BJ (cell line): ENCODE measurements at regions not wholly inside any gene's neighbourhood (a gene's known extent, or its start where the extent isn't known, plus 50 kb on each side); places are given as distances from the start of the nearest gene placed in this dataset.

Experiments used
- CTCF ChIA-PET: fragments of 350-600 bp; formaldehyde crosslinking; extraction: SDS; loops from one replicate; lab custom pipeline; 2021; ENCODE audit warnings: antibody characterized with exemption, inconsistent platforms; lab: Yijun Ruan, JAX
- POLR2A ChIA-PET: fragments of 300-600 bp; sonication (Branson Sonifier 250); formaldehyde crosslinking; extraction: SDS; loops from one replicate; lab custom pipeline; 2021; ENCODE audit warnings: antibody characterized with exemption; lab: Charles Lee
- DNase-seq: peaks from one replicate; pipeline ENCODE4 v3.0.0-alpha.2; 2011; ENCODE audit warnings: low read depth
- H3K27me3 ChIP-seq: 2 replicates; pipeline ENCODE4 v1.6.0; 2011; ENCODE audit warnings: low read length; ENCODE audit not compliant: control insufficient read depth, insufficient read depth
- H3K36me3 ChIP-seq: 2 replicates; pipeline ENCODE4 v1.5.1; 2011; ENCODE audit warnings: low read length; ENCODE audit not compliant: control insufficient read depth, insufficient read depth
- H3K4me3 ChIP-seq: 2 replicates; pipeline ENCODE4 v1.5.1; 2011; ENCODE audit warnings: low read depth, mild to moderate bottlenecking, control low read depth, low read length
- TF ChIP-seq, protein P1 (sequence below): IDR thresholded peaks from 2 replicates; pipeline ENCODE4 v1.5.1; 2011; ENCODE audit warnings: low read depth, mild to moderate bottlenecking, control low read depth, inconsistent platforms, low read length, moderate library complexity; ENCODE audit not compliant: insufficient read depth

DNA sequence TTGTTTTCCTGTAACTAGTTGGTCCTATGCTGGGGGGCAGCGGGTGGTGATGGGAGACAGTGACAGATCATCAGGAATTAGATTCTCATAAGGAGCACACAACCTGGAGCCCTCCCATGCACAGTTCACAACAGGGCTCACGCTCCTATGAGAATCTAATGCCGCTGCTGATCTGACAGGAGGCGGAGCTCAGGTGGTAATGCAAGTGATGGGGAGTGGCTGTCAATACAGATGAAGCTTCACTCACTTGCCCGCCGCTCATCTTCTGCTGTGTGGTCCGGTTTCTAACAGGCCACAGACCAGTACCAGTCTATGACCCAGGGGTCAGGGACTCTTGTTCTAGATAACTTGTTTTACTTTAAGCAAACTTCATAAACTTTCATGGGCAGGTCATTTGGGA, 205.3 kb upstream of the SLC14A2 start:
- CTCF ChIA-PET, result no interaction called here
- no peaks in the 10 kb centered on the region; the same call in 1 of the 2 replicates for H3K27me3 ChIP-seq
- H3K36me3 ChIP-seq, result no peaks in the 10 kb centered on the region
- POLR2A ChIA-PET, result no interaction called here
- H3K4me3 ChIP-seq, result no peak overlapping the region
- DNase-seq, result no peak
- TF ChIP-seq, protein P1, sequence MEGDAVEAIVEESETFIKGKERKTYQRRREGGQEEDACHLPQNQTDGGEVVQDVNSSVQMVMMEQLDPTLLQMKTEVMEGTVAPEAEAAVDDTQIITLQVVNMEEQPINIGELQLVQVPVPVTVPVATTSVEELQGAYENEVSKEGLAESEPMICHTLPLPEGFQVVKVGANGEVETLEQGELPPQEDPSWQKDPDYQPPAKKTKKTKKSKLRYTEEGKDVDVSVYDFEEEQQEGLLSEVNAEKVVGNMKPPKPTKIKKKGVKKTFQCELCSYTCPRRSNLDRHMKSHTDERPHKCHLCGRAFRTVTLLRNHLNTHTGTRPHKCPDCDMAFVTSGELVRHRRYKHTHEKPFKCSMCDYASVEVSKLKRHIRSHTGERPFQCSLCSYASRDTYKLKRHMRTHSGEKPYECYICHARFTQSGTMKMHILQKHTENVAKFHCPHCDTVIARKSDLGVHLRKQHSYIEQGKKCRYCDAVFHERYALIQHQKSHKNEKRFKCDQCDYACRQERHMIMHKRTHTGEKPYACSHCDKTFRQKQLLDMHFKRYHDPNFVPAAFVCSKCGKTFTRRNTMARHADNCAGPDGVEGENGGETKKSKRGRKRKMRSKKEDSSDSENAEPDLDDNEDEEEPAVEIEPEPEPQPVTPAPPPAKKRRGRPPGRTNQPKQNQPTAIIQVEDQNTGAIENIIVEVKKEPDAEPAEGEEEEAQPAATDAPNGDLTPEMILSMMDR, result no peak

DNA sequence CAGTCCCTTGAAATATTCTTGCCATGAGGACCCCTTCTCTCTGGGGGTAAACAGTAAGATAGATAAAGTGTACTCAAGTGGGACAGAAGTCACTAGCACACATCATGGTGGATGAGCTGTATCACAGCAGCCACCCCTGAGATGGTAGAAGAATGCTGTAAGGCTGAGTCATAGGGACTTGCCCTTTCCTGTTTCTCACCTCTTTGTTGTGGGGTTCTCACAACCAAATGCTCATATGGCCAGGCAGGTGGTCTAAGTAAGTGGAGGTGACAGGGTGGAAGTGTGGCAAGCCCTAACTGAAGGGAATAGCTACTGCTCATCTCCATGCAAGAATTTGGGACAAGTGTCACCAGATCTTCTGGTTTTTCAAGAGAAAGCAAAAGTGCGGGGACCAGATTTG, 202.7 kb upstream of the SLC14A2 start:
- CTCF ChIA-PET, result interaction anchor here (0.7 to 1.4 kb wide), 3 partner anchors 28 to 201 kb away, joined by 3 to 4 read pairs (median 3); no protein-coding TSS in a partner anchor
- POLR2A ChIA-PET, result no interaction called here
- H3K36me3 ChIP-seq, result no peaks in the 10 kb centered on the region
- TF ChIP-seq, protein P1, result no peak
- no peak overlapping the region for H3K4me3 ChIP-seq
- no peak for DNase-seq
- no peaks in the 10 kb centered on the region; the same call in 1 of the 2 replicates for H3K27me3 ChIP-seq

DNA sequence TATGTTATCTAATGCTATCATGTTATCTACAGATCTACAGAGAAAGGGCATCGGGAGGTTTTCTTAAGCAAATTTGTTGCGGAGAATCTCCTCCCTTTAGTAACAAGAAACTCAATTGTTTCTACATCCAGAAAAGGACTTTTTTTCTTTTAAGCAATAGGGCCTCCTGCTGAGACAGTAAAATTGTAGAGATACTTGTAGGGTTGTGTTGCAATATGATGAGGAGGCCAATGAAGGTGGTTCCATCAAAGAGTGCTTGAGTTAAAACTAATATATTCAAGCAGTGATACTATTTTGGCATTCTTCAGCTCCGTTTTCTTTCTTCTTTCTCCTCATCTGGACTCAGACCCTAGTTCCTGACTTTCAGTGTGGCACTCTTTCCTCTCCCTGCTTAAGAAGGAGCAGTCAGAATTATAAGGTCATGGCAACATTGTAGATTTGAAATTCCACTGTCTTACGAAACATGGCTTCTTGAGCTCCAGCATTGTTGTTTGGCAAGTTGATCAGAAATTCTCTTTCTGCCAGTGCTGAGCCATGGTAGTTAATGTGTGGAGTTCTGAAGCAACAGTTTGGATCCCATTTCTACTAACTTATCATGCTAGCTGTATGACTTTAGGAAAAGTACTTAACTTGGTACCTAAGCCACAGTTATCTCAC, 202.0 kb upstream of the SLC14A2 start:
- Histone ChIP-seq H3K36me3 (no peaks in the 10 kb centered on the region), H3K4me3 (no peak overlapping the region), H3K27me3 (no peaks in the 10 kb centered on the region; the same call in 1 of the 2 replicates)
- POLR2A ChIA-PET, result interaction anchor here (0.6 kb wide), 2 partner anchors 607 to 829 kb away, joined by 4 to 10 read pairs; no protein-coding TSS in a partner anchor
- TF ChIP-seq, protein P1, result no peak
- CTCF ChIA-PET, result interaction anchor here (0.6 to 1.4 kb wide), 4 partner anchors 28 to 532 kb away, joined by 3 to 4 read pairs (median 3); no protein-coding TSS in a partner anchor
- DNase-seq, result no peak

DNA sequence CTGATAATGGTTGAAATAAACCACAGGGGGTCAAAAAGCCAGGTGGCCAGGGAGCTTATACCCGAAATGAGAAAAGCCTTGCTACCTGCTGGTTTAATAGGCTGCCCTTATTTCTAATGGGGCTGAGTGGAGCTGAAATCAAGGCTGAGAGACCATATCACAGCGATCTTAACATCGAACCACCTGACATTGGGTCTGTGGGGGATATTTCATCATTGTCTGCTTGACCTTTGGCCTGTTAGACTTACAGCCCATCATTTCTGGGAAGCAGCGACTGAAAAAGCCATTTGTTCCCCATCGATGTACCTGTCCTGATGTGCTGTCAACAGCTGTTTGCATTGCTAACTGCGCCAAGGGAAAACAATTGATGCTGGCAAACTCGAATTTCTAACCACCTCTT, 199.7 kb upstream of the SLC14A2 start:
- H3K4me3 ChIP-seq, result no peak overlapping the region
- POLR2A ChIA-PET, result no interaction called here
- no peaks in the 10 kb centered on the region; the same call in 1 of the 2 replicates for H3K27me3 ChIP-seq
- DNase-seq, result no peak
- TF ChIP-seq, protein P1, result no peak
- CTCF ChIA-PET, result no interaction called here
- H3K36me3 ChIP-seq, result no peaks in the 10 kb centered on the region

DNA sequence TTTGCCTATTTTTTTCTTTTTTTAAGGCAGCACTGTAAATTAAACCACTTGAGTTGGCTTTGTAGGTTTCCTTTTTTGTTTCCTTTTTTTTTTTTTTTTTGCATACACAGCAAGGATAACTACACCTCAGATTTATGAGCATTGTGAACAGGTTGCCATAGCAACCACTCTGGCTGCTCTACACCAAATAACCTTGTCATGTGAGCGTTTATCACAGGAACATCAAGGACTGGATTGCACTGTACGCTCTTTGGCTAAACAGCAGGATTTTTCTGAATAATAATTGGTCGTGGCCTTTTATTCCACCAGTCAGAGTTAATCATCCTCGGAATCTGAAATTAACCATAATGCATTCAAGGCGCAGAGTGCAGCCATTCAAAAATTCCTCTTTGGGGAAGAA, 199.1 kb upstream of the SLC14A2 start:
- no peaks in the 10 kb centered on the region; the same call in 1 of the 2 replicates for H3K27me3 ChIP-seq
- TF ChIP-seq, protein P1, result no peak
- H3K36me3 ChIP-seq, result no peaks in the 10 kb centered on the region
- CTCF ChIA-PET, result no interaction called here
- H3K4me3 ChIP-seq, result no peak overlapping the region
- POLR2A ChIA-PET, result no interaction called here
- peak; percentile 30 for DNase-seq
